ENCODE measurements at regions not wholly inside any gene's neighbourhood (a gene's known extent, or its start where the extent isn't known, plus 50 kb on each side); places are given as distances from the start of the nearest gene placed in this dataset.
A peak's percentile ranks its signal among the peaks of the same experiment; 100 is the strongest.

DNA sequence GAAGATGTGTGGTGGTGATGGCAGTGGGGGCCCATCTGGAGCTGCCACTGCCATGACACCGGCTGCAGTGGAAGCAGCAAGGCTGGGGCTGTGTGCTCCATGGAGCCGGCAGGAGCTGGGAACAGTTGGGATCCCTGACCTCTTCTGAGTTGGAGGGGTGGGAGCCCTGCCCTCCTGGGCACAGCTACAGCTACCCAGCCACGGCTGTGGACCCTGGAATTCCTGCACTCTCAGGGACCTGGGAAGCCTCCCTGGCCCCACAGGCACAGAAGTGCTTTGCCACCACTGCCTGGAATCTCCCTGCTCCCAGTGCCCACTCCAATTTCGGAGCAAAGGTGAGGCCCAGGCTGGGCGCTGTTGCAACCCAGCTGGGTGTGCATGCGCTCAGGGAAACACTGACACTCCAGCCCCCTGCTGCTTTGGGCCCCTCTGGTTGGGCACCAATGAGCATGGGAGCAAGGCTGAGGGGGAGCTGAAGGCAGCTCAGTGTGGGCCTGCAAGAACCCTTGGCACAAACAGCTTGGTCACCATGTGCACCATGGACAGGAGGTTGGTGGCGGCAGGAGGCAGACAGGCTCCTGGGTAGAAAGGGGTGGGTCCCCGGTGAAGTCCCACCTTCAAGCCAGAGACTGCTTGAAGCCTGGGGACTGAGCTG is 817.6 kb downstream of the KCNT2 start:
- Histone ChIP-seq H3K27me3 (ENCODE audit: insufficient read depth, low read length) (no peaks in the 10 kb centered on the region), H2AFZ (ENCODE audit: low read length) (no peak overlapping the region), H3K4me2 (ENCODE audit: insufficient read depth, low read length) (no peak overlapping the region), H3K79me2 (ENCODE audit: insufficient read depth, low read length) (no peaks in the 10 kb centered on the region), H3K36me3 (ENCODE audit: insufficient read depth, low read length) (no peaks in the 10 kb centered on the region), H3K27ac (ENCODE audit: low read depth, low read length) (no peak overlapping the region), H3K4me1 (ENCODE audit: insufficient read depth, low read length) (no peaks in the 10 kb centered on the region), H3K4me3 (ENCODE audit: insufficient read depth, low read length) (no peak overlapping the region), H3K9me3 (ENCODE audit: low read depth, low read length) (peaks cover 3% of the 10 kb centered on the region), H4K20me1 (ENCODE audit: insufficient read depth, low read length) (no peaks in the 10 kb centered on the region)
- peak; percentile 14 for DNase-seq (ENCODE audit: insufficient read length, low spot score, missing footprints)
- TF ChIP-seq, protein P1, sequence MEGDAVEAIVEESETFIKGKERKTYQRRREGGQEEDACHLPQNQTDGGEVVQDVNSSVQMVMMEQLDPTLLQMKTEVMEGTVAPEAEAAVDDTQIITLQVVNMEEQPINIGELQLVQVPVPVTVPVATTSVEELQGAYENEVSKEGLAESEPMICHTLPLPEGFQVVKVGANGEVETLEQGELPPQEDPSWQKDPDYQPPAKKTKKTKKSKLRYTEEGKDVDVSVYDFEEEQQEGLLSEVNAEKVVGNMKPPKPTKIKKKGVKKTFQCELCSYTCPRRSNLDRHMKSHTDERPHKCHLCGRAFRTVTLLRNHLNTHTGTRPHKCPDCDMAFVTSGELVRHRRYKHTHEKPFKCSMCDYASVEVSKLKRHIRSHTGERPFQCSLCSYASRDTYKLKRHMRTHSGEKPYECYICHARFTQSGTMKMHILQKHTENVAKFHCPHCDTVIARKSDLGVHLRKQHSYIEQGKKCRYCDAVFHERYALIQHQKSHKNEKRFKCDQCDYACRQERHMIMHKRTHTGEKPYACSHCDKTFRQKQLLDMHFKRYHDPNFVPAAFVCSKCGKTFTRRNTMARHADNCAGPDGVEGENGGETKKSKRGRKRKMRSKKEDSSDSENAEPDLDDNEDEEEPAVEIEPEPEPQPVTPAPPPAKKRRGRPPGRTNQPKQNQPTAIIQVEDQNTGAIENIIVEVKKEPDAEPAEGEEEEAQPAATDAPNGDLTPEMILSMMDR (IDR thresholded peaks at IDR 0.05; ENCODE audit: extremely low read depth, low read depth, low read length), result no peak

DNA sequence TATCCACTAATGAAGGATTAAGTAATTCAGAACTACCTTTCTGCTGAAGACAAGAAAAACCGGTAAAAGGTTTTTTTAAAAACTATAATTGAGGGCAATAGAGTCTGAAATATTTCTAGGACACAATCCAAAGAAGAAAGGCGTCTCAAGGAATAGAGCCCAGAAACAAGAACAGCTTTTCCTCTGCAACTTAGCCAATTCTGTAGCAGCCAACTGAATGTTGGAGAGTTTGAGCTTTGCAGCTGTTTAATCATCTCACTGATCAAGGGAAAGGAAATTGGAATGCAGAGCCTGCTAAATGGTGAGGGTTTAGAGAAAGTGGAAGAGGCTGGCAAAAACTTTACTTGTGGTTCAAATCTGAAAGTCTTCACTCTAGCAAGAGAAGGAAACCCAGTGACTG is 818.9 kb downstream of the KCNT2 start:
- H3K36me3 ChIP-seq (ENCODE audit: insufficient read depth, low read length), result no peaks in the 10 kb centered on the region

DNA sequence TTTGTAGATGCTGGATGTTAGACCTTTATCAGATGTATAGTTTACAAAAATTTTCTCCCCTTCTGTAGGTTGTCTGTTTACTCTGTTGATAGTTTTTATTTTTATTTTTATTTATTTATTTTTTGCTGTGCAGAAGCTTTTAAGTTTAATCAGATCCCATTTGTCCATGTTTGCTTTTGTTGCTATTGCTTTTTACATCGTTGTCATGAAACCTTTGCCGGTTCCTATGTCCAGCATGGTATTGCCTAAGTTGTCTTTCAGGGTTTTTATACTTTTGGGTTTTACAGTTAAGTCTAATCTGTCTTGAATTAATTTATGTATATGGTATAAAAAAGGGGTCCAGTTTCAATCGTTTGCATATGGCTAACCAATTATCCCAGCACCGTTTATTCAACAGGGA is 819.5 kb downstream of the KCNT2 start:
- H3K4me3 ChIP-seq (ENCODE audit: insufficient read depth, low read length), result no peak overlapping the region
- no peaks in the 10 kb centered on the region for H3K4me1 ChIP-seq (ENCODE audit: insufficient read depth, low read length)
- no peaks in the 10 kb centered on the region for H3K79me2 ChIP-seq (ENCODE audit: insufficient read depth, low read length)
- H4K20me1 ChIP-seq (ENCODE audit: insufficient read depth, low read length), result no peaks in the 10 kb centered on the region
- H3K27ac ChIP-seq (ENCODE audit: low read depth, low read length), result no peak overlapping the region
- H2AFZ ChIP-seq (ENCODE audit: low read length), result no peak overlapping the region
- peaks cover 3% of the 10 kb centered on the region for H3K9me3 ChIP-seq (ENCODE audit: low read depth, low read length)
- TF ChIP-seq, protein P1 (IDR thresholded peaks at IDR 0.05; ENCODE audit: extremely low read depth, low read depth, low read length), result no peak
- H3K36me3 ChIP-seq (ENCODE audit: insufficient read depth, low read length), result no peaks in the 10 kb centered on the region
- no peaks in the 10 kb centered on the region for H3K27me3 ChIP-seq (ENCODE audit: insufficient read depth, low read length)
- H3K4me2 ChIP-seq (ENCODE audit: insufficient read depth, low read length), result no peak overlapping the region
- DNase-seq (ENCODE audit: insufficient read length, low spot score, missing footprints), result no peak

More for the DNA sequence above, 818.9 kb downstream of the KCNT2 start:
- Histone ChIP-seq H3K27me3 (ENCODE audit: insufficient read depth, low read length) (no peaks in the 10 kb centered on the region), H4K20me1 (ENCODE audit: insufficient read depth, low read length) (no peaks in the 10 kb centered on the region), H3K79me2 (ENCODE audit: insufficient read depth, low read length) (no peaks in the 10 kb centered on the region), H3K9me3 (ENCODE audit: low read depth, low read length) (peaks cover 3% of the 10 kb centered on the region), H3K27ac (ENCODE audit: low read depth, low read length) (no peak overlapping the region), H3K4me3 (ENCODE audit: insufficient read depth, low read length) (no peak overlapping the region), H3K4me1 (ENCODE audit: insufficient read depth, low read length) (no peaks in the 10 kb centered on the region), H2AFZ (ENCODE audit: low read length) (no peak overlapping the region), H3K4me2 (ENCODE audit: insufficient read depth, low read length) (no peak overlapping the region)
- TF ChIP-seq, protein P1 (IDR thresholded peaks at IDR 0.05; ENCODE audit: extremely low read depth, low read depth, low read length), result no peak
- no peak for DNase-seq (ENCODE audit: insufficient read length, low spot score, missing footprints)

DNA sequence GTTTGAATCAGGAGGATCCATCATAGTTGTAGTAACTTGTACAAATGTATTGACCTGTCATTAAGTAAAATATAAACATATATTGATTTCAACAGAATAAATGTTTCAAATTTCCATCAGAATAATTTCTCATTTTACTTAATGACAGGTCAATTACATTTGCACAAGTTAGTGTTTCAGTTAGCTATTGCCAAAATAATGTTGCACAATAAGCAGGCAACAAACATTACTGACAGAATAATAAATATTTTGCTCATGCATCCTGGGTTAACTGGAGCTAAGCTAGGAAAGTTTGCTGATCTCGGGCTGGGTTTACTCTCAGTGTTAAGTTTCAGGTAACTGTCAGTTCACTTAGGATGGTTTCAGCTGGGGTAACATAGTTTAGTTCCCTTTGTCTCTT is 822.4 kb downstream of the KCNT2 start:
- Histone ChIP-seq H4K20me1 (ENCODE audit: insufficient read depth, low read length) (no peaks in the 10 kb centered on the region), H3K79me2 (ENCODE audit: insufficient read depth, low read length) (no peaks in the 10 kb centered on the region), H2AFZ (ENCODE audit: low read length) (no peak overlapping the region), H3K9me3 (ENCODE audit: low read depth, low read length) (no peaks in the 10 kb centered on the region), H3K4me2 (ENCODE audit: insufficient read depth, low read length) (no peak overlapping the region), H3K27me3 (ENCODE audit: insufficient read depth, low read length) (no peaks in the 10 kb centered on the region), H3K4me1 (ENCODE audit: insufficient read depth, low read length) (no peaks in the 10 kb centered on the region), H3K4me3 (ENCODE audit: insufficient read depth, low read length) (no peak overlapping the region), H3K27ac (ENCODE audit: low read depth, low read length) (no peak overlapping the region), H3K36me3 (ENCODE audit: insufficient read depth, low read length) (no peaks in the 10 kb centered on the region)
- TF ChIP-seq, protein P1 (IDR thresholded peaks at IDR 0.05; ENCODE audit: extremely low read depth, low read depth, low read length), result no peak
- no peak for DNase-seq (ENCODE audit: insufficient read length, low spot score, missing footprints)

All from osteoblast (primary cell).